GM21381 (cell line): ENCODE measurements at regions not wholly inside any gene's neighbourhood (a gene's known extent, or its start where the extent isn't known, plus 50 kb on each side); places are given as distances from the start of the nearest gene placed in this dataset.

Experiments used
- ATAC-seq: cut with Tn5 transposase; IDR thresholded peaks from one replicate; pipeline ENCODE4 v1.9.1; 2021; ENCODE audit warnings: mild to moderate bottlenecking, moderate library complexity; ENCODE audit not compliant: unreplicated experiment

- ATAC-seq: no peak
Observed at GRCh38 chr7:132733860-132734259, 157.6 kb upstream of the PLXNA4 start.

GRCh38 chr7:132732321-132732865, 156.1 kb upstream of the PLXNA4 start:
- no peak for ATAC-seq

- no peak for ATAC-seq
Observed at GRCh38 chr7:132730105-132730504, 153.8 kb upstream of the PLXNA4 start.

- ATAC-seq: no peak
Observed at GRCh38 chr7:132723506-132724081, 147.3 kb upstream of the PLXNA4 start.

- no peak for ATAC-seq
Observed at GRCh38 chr7:132720835-132721234, 144.6 kb upstream of the PLXNA4 start.

GRCh38 chr7:132713893-132714292, 137.6 kb upstream of the PLXNA4 start:
- no peak for ATAC-seq

- no peak for ATAC-seq
Observed at GRCh38 chr7:132709971-132710567, 133.8 kb upstream of the PLXNA4 start.

GRCh38 chr7:132708470-132708869, 132.2 kb upstream of the PLXNA4 start:
- ATAC-seq: no peak

GRCh38 chr7:132705146-132705545, 128.9 kb upstream of the PLXNA4 start:
- ATAC-seq: no peak

- ATAC-seq: no peak
Observed at GRCh38 chr7:132703742-132704141, 127.5 kb upstream of the PLXNA4 start.

- no peak for ATAC-seq
Observed at GRCh38 chr7:132697003-132697402, 120.7 kb upstream of the PLXNA4 start.

- ATAC-seq: no peak
Observed at GRCh38 chr7:132696332-132696731, 120.1 kb upstream of the PLXNA4 start.

- ATAC-seq: no peak
Observed at GRCh38 chr7:132691201-132691600, 114.9 kb upstream of the PLXNA4 start.

GRCh38 chr7:132690174-132690573, 113.9 kb upstream of the PLXNA4 start:
- ATAC-seq: no peak

GRCh38 chr7:132687981-132688383, 111.7 kb upstream of the PLXNA4 start:
- ATAC-seq: no peak

GRCh38 chr7:132687016-132687415, 110.7 kb upstream of the PLXNA4 start:
- no peak for ATAC-seq

GRCh38 chr7:132685277-132685676, 109.0 kb upstream of the PLXNA4 start:
- ATAC-seq: no peak

GRCh38 chr7:132683896-132684690, 107.8 kb upstream of the PLXNA4 start:
- no peak for ATAC-seq

- ATAC-seq: no peak
Observed at GRCh38 chr7:132681951-132682350, 105.7 kb upstream of the PLXNA4 start.

- no peak for ATAC-seq
Observed at GRCh38 chr7:132680590-132680989, 104.3 kb upstream of the PLXNA4 start.

GRCh38 chr7:132678656-132679055, 102.4 kb upstream of the PLXNA4 start:
- ATAC-seq: no peak

- ATAC-seq: no peak
Observed at GRCh38 chr7:132677918-132678317, 101.6 kb upstream of the PLXNA4 start.
